Stomach (tissue), 8 donors: ENCODE measurements at regions not wholly inside any gene's neighbourhood (a gene's known extent, or its start where the extent isn't known, plus 50 kb on each side); places are given as distances from the start of the nearest gene placed in this dataset.

Source experiments
- DNase-seq, 2 donors: peaks; one replicate each; pipeline versions ENCODE4 v3.0.0 to v3.0.0-alpha.2; 2013 to 2019
- H3K27ac ChIP-seq, 5 donors: fragments of 200-600 bp in 4 of 5; sonication (generic) in 4 of 5; one replicate each; pipeline ENCODE4 v1.5.1; 2013 to 2019; ENCODE audit warnings: mild to moderate bottlenecking in 1 of 5, moderate library complexity in 1 of 5
- H3K27me3 ChIP-seq, 3 donors: fragments of 200-600 bp; sonication (generic); one replicate each; pipeline ENCODE4 v1.5.1; 2017 to 2019; ENCODE audit warnings: mixed run types in 1 of 3
- H3K36me3 ChIP-seq, 4 donors: fragments of 200-600 bp; sonication (generic); 1 replicate in 3 of 4; 2 replicates in 1 of 4; pipeline ENCODE4 v1.5.1; 2016 to 2019
- H3K4me1 ChIP-seq, 4 donors: fragments of 200-600 bp; sonication (generic); one replicate each; pipeline ENCODE4 v1.5.1; 2016 to 2019
- H3K4me3 ChIP-seq, 4 donors: fragments of 200-600 bp; sonication (generic) in 3 of 4; one replicate each; pipeline ENCODE4 v1.5.1; 2016 to 2019; ENCODE audit warnings: mild to moderate bottlenecking in 1 of 4
- H3K9me3 ChIP-seq, 4 donors: fragments of 200-600 bp; sonication (generic); one replicate each; pipeline ENCODE4 v1.5.1; 2016 to 2019
- EP300 ChIP-seq: sonication (generic); formaldehyde crosslinking; IDR thresholded peaks from one replicate; pipeline ENCODE4 v1.6.1; 2017; ENCODE audit warnings: antibody characterized with exemption
- POLR2A ChIP-seq, 4 donors: fragments of 450-650 bp; IDR thresholded peaks; one replicate each; pipeline ENCODE4 v1.6.1; 2016; ENCODE audit warnings: antibody characterized with exemption in 4 of 4, control low read depth in 2 of 4, mild to moderate bottlenecking in 1 of 4, moderate library complexity in 1 of 4
- POLR2AphosphoS5 ChIP-seq, 3 donors: sonication (generic); formaldehyde crosslinking; IDR thresholded peaks; one replicate each; pipeline ENCODE4 v1.6.1; 2016; ENCODE audit warnings: antibody characterized with exemption in 3 of 3
- WGBS, 5 donors: extraction: QIAGEN DNeasy Blood & Tissue Kit in 3 of 5; methylation state at CpG; one replicate each; pipeline versions ENCODE4 v1.1.5 to v1.1.7; 2013 to 2018; 5-methylcytosine and 5-hydroxymethylcytosine counted together
- intact Hi-C: fragments of 100-400 bp; cut with DNase I; formaldehyde crosslinking; loops from one replicate; pipeline ENCODE4 v1.15.1; 2023; ENCODE audit warnings: low total_unique reads
- TF ChIP-seq, protein P1 (sequence below), 7 experiments: fragments of 450-650 bp in 4 of 7; fragments of 200-600 bp in 3 of 7; sonication (generic) in 3 of 7; IDR thresholded peaks; one replicate each; pipeline ENCODE4 v1.5.1; 2016 to 2019; ENCODE audit warnings: antibody characterized with exemption in 7 of 7, control low read depth in 2 of 7, mild to moderate bottlenecking in 1 of 7
- donor health status: healthy with polysubstance abuse.
- donor health status: Bipolar disorder and iron deficiency.
- donor health status: healthy.

GRCh38 chr1:68746378-68746777 lies 249.5 kb upstream of the DEPDC1 start:
- H3K27me3 ChIP-seq: no peaks in the 10 kb centered on the region
- DNase-seq: no peak
- H3K9me3 ChIP-seq: peaks cover 0 to 10% (median 7%) of the 10 kb centered on the region in 4 donors
- H3K27ac ChIP-seq: no peak overlapping the region
- H3K36me3 ChIP-seq: no peaks in the 10 kb centered on the region
- no peak overlapping the region for H3K4me3 ChIP-seq
- intact Hi-C loops: no loop called here
- 52 to 71% (median 59%) methylated on average over 1 of the region's 1 CpG for WGBS, 5 donors
- peaks cover 0 to 9% (median 0%) of the 10 kb centered on the region in 4 donors for H3K4me1 ChIP-seq
- TF ChIP-seq POLR2A (IDR thresholded peaks at IDR 0.05) (no peak), EP300 (no peak), POLR2AphosphoS5 (IDR thresholded peaks at IDR 0.05) (no peak)
- TF ChIP-seq, protein P1, sequence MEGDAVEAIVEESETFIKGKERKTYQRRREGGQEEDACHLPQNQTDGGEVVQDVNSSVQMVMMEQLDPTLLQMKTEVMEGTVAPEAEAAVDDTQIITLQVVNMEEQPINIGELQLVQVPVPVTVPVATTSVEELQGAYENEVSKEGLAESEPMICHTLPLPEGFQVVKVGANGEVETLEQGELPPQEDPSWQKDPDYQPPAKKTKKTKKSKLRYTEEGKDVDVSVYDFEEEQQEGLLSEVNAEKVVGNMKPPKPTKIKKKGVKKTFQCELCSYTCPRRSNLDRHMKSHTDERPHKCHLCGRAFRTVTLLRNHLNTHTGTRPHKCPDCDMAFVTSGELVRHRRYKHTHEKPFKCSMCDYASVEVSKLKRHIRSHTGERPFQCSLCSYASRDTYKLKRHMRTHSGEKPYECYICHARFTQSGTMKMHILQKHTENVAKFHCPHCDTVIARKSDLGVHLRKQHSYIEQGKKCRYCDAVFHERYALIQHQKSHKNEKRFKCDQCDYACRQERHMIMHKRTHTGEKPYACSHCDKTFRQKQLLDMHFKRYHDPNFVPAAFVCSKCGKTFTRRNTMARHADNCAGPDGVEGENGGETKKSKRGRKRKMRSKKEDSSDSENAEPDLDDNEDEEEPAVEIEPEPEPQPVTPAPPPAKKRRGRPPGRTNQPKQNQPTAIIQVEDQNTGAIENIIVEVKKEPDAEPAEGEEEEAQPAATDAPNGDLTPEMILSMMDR (IDR thresholded peaks at IDR 0.05): no peak

- 67 to 79% (median 77%) methylated on average over 2 of the region's 2 CpGs for WGBS, 5 donors
- TF ChIP-seq POLR2A (IDR thresholded peaks at IDR 0.05): no peak
- TF ChIP-seq EP300: no peak
- TF ChIP-seq, protein P1 (IDR thresholded peaks at IDR 0.05): no peak
- TF ChIP-seq POLR2AphosphoS5 (IDR thresholded peaks at IDR 0.05): no peak
- H3K27ac ChIP-seq: no peak overlapping the region
- intact Hi-C loops: no loop called here
- no peak overlapping the region for H3K4me3 ChIP-seq
- H3K4me1 ChIP-seq: no peaks in the 10 kb centered on the region
- DNase-seq: no peak
- H3K36me3 ChIP-seq: no peaks in the 10 kb centered on the region
- no peaks in the 10 kb centered on the region for H3K27me3 ChIP-seq
- no peaks in the 10 kb centered on the region for H3K9me3 ChIP-seq
Observed at GRCh38 chr1:68751723-68752122, 254.8 kb upstream of the DEPDC1 start.

DNA sequence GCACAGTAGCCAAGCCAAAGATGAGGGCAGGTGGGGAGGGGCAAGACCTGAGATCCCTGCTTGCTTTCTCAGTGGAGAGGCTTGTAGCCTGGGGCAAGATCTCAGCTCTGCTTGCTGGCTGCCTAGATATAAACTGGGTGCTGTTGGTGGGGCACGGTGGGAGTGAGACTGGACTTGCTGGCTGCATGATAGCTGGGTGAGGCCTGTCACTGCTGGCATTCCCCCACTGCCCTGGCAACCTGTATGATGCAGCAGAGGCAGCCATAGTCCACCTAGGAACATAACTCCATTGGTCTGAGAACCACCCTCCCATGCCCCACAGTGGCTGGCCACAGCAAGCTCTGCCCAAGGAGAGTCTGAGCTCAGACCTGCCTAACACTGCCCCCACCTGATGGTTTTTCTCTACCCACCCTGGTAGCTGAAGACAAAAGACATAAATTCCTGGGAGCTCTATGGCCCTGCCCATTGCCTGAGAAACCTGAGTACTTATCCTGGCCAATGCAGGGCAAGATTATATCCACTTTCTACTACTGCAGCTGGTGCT lies 261.9 kb upstream of the DEPDC1 start:
- no peak for DNase-seq
- intact Hi-C loops: no loop called here
- Histone ChIP-seq H3K4me3 (no peak overlapping the region), H3K9me3 (peaks cover 0 to 6% (median 5%) of the 10 kb centered on the region in 4 donors), H3K27ac (no peak overlapping the region), H3K36me3 (no peaks in the 10 kb centered on the region), H3K4me1 (no peaks in the 10 kb centered on the region), H3K27me3 (no peaks in the 10 kb centered on the region)
- 68 to 83% (median 77%) methylated on average over 1 of the region's 1 CpG; no CpG with 5 or more reads in 1 of the 5 donors for WGBS, 5 donors
- TF ChIP-seq POLR2AphosphoS5 (IDR thresholded peaks at IDR 0.05): no peak
- no peak for TF ChIP-seq POLR2A (IDR thresholded peaks at IDR 0.05)

DNA sequence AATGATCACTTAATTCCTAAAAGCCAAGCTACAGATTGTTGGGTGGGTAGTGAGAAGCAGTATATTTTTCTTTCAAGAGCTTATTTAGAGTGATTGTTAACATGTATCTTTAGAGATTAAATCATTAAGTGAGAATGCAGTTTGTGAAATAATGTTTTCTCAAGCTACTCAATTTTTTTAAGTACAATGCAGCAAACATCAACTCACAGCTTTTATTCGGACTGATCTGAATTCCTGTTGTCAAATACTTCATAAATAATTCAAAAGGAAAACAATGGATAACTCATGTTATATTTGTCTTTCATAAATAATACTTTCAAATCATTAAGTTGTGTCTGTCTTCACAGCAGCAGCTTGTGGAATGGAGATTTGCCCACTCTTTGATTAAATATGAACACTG lies 271.1 kb upstream of the DEPDC1 start:
- peaks cover 0 to 23% (median 8%) of the 10 kb centered on the region in 4 donors for H3K9me3 ChIP-seq
- no peaks in the 10 kb centered on the region for H3K4me1 ChIP-seq
- no peak overlapping the region for H3K4me3 ChIP-seq
- no peak for TF ChIP-seq EP300
- TF ChIP-seq, protein P1 (IDR thresholded peaks at IDR 0.05): no peak
- no peak for TF ChIP-seq POLR2AphosphoS5 (IDR thresholded peaks at IDR 0.05)
- no peak for TF ChIP-seq POLR2A (IDR thresholded peaks at IDR 0.05)
- no peak overlapping the region for H3K27ac ChIP-seq
- H3K36me3 ChIP-seq: no peaks in the 10 kb centered on the region
- intact Hi-C loops: no loop called here
- H3K27me3 ChIP-seq: no peaks in the 10 kb centered on the region
- DNase-seq: no peak
- 59 to 79% (median 72%) methylated on average over 1 of the region's 1 CpG for WGBS, 5 donors

DNA sequence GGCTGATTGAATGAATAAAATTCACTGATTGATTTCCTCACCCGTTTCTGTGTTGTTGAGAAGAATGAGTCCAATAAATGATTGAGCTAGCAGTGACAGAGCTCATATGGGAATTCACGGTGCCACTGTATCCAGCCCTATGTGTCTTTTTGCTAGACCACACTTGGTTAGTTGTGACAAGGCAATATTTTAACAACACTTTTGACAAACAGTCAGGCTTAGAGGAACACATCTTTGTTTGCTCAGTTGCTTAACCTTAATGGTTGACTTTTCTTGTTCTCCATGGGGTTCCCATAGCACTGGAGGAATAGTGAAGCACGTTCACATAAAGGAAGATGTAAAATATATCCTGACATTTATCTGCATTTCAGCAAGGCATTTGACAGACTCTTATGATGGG lies 273.9 kb upstream of the DEPDC1 start:
- DNase-seq: no peak
- Histone ChIP-seq H3K9me3 (peaks cover 0 to 10% (median 4%) of the 10 kb centered on the region in 4 donors), H3K36me3 (no peaks in the 10 kb centered on the region), H3K27me3 (no peaks in the 10 kb centered on the region), H3K4me3 (no peak overlapping the region), H3K4me1 (no peaks in the 10 kb centered on the region), H3K27ac (no peak overlapping the region)
- TF ChIP-seq EP300: no peak
- TF ChIP-seq, protein P1 (IDR thresholded peaks at IDR 0.05): no peak
- TF ChIP-seq POLR2A (IDR thresholded peaks at IDR 0.05): no peak
- TF ChIP-seq POLR2AphosphoS5 (IDR thresholded peaks at IDR 0.05): no peak
- intact Hi-C loops: no loop called here
- WGBS, 5 donors: 70 to 89% (median 83%) methylated on average over 3 of the region's 3 CpGs
